Caki2 (cell line): ENCODE measurements at regions not wholly inside any gene's neighbourhood (a gene's known extent, or its start where the extent isn't known, plus 50 kb on each side); places are given as distances from the start of the nearest gene placed in this dataset.
"Not testable (repeated sequence)": the region's sequence is repeated elsewhere in the genome, so short reads cannot be mapped to it uniquely, and the experiment has no call there.

ENCODE experiments used
- DNase-seq: peaks from one replicate; pipeline ENCODE4 v3.0.0-alpha.2; 2015; ENCODE audit warnings: low read depth
- in situ Hi-C: cut with HindIII; loops from 2 replicates; pipeline ENCODE4 v1.10.0; 2016; ENCODE audit warnings: low sequenced_read_pairs, low pct_unique_long_range_greater_than_20kb, mixed read lengths

- in situ Hi-C loops, result no loop called here
- no peak for DNase-seq
Observed at GRCh38 chr1:244154872-244155531, 103.9 kb downstream of the ZBTB18 start.

- in situ Hi-C loops, result no loop called here
- DNase-seq, result no peak
Observed at GRCh38 chr1:244155661-244156060, 104.6 kb downstream of the ZBTB18 start.

GRCh38 chr1:244156617-244157016 is 105.5 kb downstream of the ZBTB18 start:
- DNase-seq, in situ Hi-C loops: not testable (repeated sequence)

GRCh38 chr1:244157731-244158438 is 106.8 kb downstream of the ZBTB18 start:
- DNase-seq, result no peak
- in situ Hi-C loops, result no loop called here

- in situ Hi-C loops, result no loop called here
- DNase-seq, result no peak
Observed at GRCh38 chr1:244159646-244160045, 108.6 kb downstream of the ZBTB18 start.

GRCh38 chr1:244160455-244161235 is 109.6 kb downstream of the ZBTB18 start:
- in situ Hi-C loops, result no loop called here
- DNase-seq, result no peak

- DNase-seq, result no peak
- in situ Hi-C loops, result no loop called here
Observed at GRCh38 chr1:244161236-244161510, 110.1 kb downstream of the ZBTB18 start.

- in situ Hi-C loops, result no loop called here
- DNase-seq, result no peak
Observed at GRCh38 chr1:244162786-244163530, 111.9 kb downstream of the ZBTB18 start.

- in situ Hi-C loops, result no loop called here
- peak; percentile 81 for DNase-seq
Observed at GRCh38 chr1:244163861-244164510, 112.9 kb downstream of the ZBTB18 start.

GRCh38 chr1:244164511-244164890 is 113.4 kb downstream of the ZBTB18 start:
- no peak for DNase-seq
- in situ Hi-C loops, result no loop called here

- no peak for DNase-seq
Observed at GRCh38 chr1:244165021-244165420, 113.9 kb downstream of the ZBTB18 start.

GRCh38 chr1:244165701-244166100 is 114.6 kb downstream of the ZBTB18 start:
- no peak for DNase-seq
- in situ Hi-C loops, result no loop called here

More at GRCh38 chr1:244165021-244165420, 113.9 kb downstream of the ZBTB18 start:
- in situ Hi-C loops, result no loop called here

GRCh38 chr1:244171241-244171985 is 120.3 kb downstream of the ZBTB18 start:
- no peak for DNase-seq
- in situ Hi-C loops, result no loop called here

GRCh38 chr1:244173240-244173639 is 122.2 kb downstream of the ZBTB18 start:
- DNase-seq, result no peak
- in situ Hi-C loops, result no loop called here

- peak; percentile 9 for DNase-seq
Observed at GRCh38 chr1:244173769-244174168, 122.7 kb downstream of the ZBTB18 start.

GRCh38 chr1:244174922-244175521 is 123.9 kb downstream of the ZBTB18 start:
- in situ Hi-C loops, result no loop called here
- DNase-seq, result no peak

More at GRCh38 chr1:244173769-244174168, 122.7 kb downstream of the ZBTB18 start:
- in situ Hi-C loops, result no loop called here

GRCh38 chr1:244176201-244176600 is 125.1 kb downstream of the ZBTB18 start:
- DNase-seq, result no peak
- in situ Hi-C loops, result no loop called here
